Activated CD8-positive, alpha-beta T cell treated with anti-CD3 and anti-CD28 coated beads for 36 hours (primary cell): ENCODE measurements at regions not wholly inside any gene's neighbourhood (a gene's known extent, or its start where the extent isn't known, plus 50 kb on each side); places are given as distances from the start of the nearest gene placed in this dataset.

Experiments used
- ATAC-seq: fragments of 200-7000 bp; cut with Tn5 transposase; one replicate; pipeline ENCODE4 v1.10.0; 2021; ENCODE audit warnings: mild to moderate bottlenecking, moderate library complexity
- CTCF ChIA-PET: fragments of 350-600 bp; sonication (Branson Sonifier 250); formaldehyde crosslinking; loops from one replicate; lab custom pipeline; 2021; ENCODE audit warnings: antibody characterized with exemption; lab: Charles Lee
- POLR2A ChIA-PET: fragments of 350-600 bp; sonication (Branson Sonifier 250); formaldehyde crosslinking; loops from one replicate; lab custom pipeline; 2021; ENCODE audit warnings: antibody characterized with exemption; lab: Charles Lee
- DNase-seq: peaks from one replicate; pipeline ENCODE4 v3.0.0-alpha.2; 2020
- H3K27ac Mint-ChIP-seq: one replicate; pipeline ENCODE4 v1.8.0; 2021; ENCODE audit warnings: mild to moderate bottlenecking, mixed read lengths
- H3K27me3 Mint-ChIP-seq: one replicate; pipeline ENCODE4 v1.8.0; 2021; ENCODE audit warnings: mixed read lengths
- H3K36me3 Mint-ChIP-seq: one replicate; pipeline ENCODE4 v1.8.0; 2021; ENCODE audit warnings: low read depth, mixed read lengths
- H3K4me1 Mint-ChIP-seq: one replicate; pipeline ENCODE4 v1.8.0; 2021; ENCODE audit warnings: low read depth, mixed read lengths
- H3K4me3 Mint-ChIP-seq: one replicate; pipeline ENCODE4 v1.8.0; 2021; ENCODE audit warnings: mild to moderate bottlenecking, moderate library complexity, mixed read lengths
- H3K9me3 Mint-ChIP-seq: one replicate; pipeline ENCODE4 v1.8.0; 2021; ENCODE audit warnings: mixed read lengths
- intact Hi-C: fragments of 100-400 bp; cut with micrococcal nuclease; formaldehyde crosslinking; loops from one replicate; pipeline ENCODE4 v1.10.0; 2022
- TF ChIP-seq, protein P1 (sequence below): fragments of 200-600 bp; IDR thresholded peaks from one replicate; pipeline ENCODE4 v1.8.0; 2022; ENCODE audit warnings: antibody characterized with exemption, mild to moderate bottlenecking

DNA sequence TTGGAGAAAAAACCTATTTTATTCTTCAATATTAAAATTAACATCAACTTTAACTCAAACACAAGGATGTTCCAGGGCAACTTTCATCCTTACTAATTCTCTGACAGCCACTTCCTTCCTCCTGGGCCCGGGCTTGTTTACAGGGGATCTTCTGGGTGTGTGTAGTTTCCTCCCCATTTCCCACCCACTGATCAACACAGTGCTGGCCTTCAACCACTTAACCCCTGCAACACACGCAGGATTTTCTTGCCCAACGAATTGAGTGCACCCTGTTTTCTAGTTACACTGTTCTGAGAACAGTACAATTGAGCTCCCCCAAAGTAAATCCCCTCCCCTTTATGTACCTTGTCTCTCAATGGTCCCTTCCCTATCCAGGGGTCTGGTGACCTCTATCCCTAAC is 83.1 kb upstream of the RANBP3L start:
- no peaks in the 10 kb centered on the region for H3K36me3 Mint-ChIP-seq
- H3K27me3 Mint-ChIP-seq, result peaks cover 1% of the 10 kb centered on the region
- TF ChIP-seq, protein P1, sequence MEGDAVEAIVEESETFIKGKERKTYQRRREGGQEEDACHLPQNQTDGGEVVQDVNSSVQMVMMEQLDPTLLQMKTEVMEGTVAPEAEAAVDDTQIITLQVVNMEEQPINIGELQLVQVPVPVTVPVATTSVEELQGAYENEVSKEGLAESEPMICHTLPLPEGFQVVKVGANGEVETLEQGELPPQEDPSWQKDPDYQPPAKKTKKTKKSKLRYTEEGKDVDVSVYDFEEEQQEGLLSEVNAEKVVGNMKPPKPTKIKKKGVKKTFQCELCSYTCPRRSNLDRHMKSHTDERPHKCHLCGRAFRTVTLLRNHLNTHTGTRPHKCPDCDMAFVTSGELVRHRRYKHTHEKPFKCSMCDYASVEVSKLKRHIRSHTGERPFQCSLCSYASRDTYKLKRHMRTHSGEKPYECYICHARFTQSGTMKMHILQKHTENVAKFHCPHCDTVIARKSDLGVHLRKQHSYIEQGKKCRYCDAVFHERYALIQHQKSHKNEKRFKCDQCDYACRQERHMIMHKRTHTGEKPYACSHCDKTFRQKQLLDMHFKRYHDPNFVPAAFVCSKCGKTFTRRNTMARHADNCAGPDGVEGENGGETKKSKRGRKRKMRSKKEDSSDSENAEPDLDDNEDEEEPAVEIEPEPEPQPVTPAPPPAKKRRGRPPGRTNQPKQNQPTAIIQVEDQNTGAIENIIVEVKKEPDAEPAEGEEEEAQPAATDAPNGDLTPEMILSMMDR, result no peak
- no peak overlapping the region for H3K27ac Mint-ChIP-seq
- no peaks in the 10 kb centered on the region for H3K9me3 Mint-ChIP-seq
- POLR2A ChIA-PET, result no interaction called here
- intact Hi-C loops, result no loop called here
- no peak overlapping the region for H3K4me3 Mint-ChIP-seq
- no peaks in the 10 kb centered on the region for H3K4me1 Mint-ChIP-seq
- CTCF ChIA-PET, result no interaction called here
- DNase-seq (no peak), ATAC-seq (no peak)

- H3K27ac Mint-ChIP-seq, result no peak overlapping the region
- peaks cover 5% of the 10 kb centered on the region for H3K27me3 Mint-ChIP-seq
- no peaks in the 10 kb centered on the region for H3K36me3 Mint-ChIP-seq
- DNase-seq, result no peak
- ATAC-seq, result no peak
- no peak overlapping the region for H3K4me3 Mint-ChIP-seq
- TF ChIP-seq, protein P1, result no peak
- no peaks in the 10 kb centered on the region for H3K4me1 Mint-ChIP-seq
- CTCF ChIA-PET, result no interaction called here
- POLR2A ChIA-PET, result no interaction called here
- no peaks in the 10 kb centered on the region for H3K9me3 Mint-ChIP-seq
- intact Hi-C loops, result no loop called here
These were observed 83.8 kb upstream of the RANBP3L start for GRCh38 chr5:36385495-36385894.

GRCh38 chr5:36388288-36388687 is 86.6 kb upstream of the RANBP3L start:
- ATAC-seq, result no peak
- intact Hi-C loops, result no loop called here
- DNase-seq, result no peak
- CTCF ChIA-PET, result interaction anchor here (1.8 kb wide), 1 partner anchor 309 kb away, joined by 6 read pairs; no protein-coding TSS in a partner anchor
- Mint-ChIP-seq H3K9me3 (no peaks in the 10 kb centered on the region), H3K4me1 (no peaks in the 10 kb centered on the region), H3K27ac (no peak overlapping the region), H3K36me3 (no peaks in the 10 kb centered on the region), H3K27me3 (peaks cover 7% of the 10 kb centered on the region), H3K4me3 (no peak overlapping the region)
- POLR2A ChIA-PET, result no interaction called here
- TF ChIP-seq, protein P1, result no peak

DNA sequence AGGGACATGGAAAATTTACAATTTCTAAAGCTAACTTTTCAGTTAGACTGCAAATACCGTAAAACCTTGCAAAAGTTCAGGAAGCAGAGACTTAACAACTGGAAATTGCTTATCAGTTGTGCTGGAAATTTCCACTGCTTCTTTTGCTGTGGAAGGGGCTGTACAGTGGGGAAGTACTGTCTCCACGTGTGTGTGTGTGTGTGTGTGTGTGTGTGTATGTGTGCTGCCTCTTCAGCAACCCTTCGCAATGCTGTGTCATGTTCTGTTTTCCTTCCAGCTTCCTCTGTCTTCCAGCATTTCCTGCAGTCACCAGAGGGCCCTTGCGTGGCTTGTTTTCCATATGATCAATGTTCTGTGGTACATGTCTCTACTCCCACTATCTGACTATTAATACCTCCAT is 87.5 kb upstream of the RANBP3L start:
- no peaks in the 10 kb centered on the region for H3K9me3 Mint-ChIP-seq
- no peak overlapping the region for H3K27ac Mint-ChIP-seq
- DNase-seq, result no peak
- intact Hi-C loops, result no loop called here
- ChIA-PET POLR2A (no interaction called here), CTCF (interaction anchor here (1.8 kb wide), 1 partner anchor 310 kb away, joined by 6 read pairs; no protein-coding TSS in a partner anchor)
- no peaks in the 10 kb centered on the region for H3K4me1 Mint-ChIP-seq
- peaks cover 7% of the 10 kb centered on the region for H3K27me3 Mint-ChIP-seq
- TF ChIP-seq, protein P1, result no peak
- no peak for ATAC-seq
- H3K4me3 Mint-ChIP-seq, result no peak overlapping the region
- no peaks in the 10 kb centered on the region for H3K36me3 Mint-ChIP-seq

- Mint-ChIP-seq H3K27me3 (peaks cover 7% of the 10 kb centered on the region), H3K27ac (no peak overlapping the region), H3K9me3 (no peaks in the 10 kb centered on the region), H3K36me3 (no peaks in the 10 kb centered on the region), H3K4me3 (no peak overlapping the region), H3K4me1 (no peaks in the 10 kb centered on the region)
- intact Hi-C loops, result no loop called here
- ATAC-seq (no peak), DNase-seq (no peak)
- TF ChIP-seq, protein P1, result no peak
- ChIA-PET CTCF (no interaction called here), POLR2A (no interaction called here)
These were observed 88.9 kb upstream of the RANBP3L start for GRCh38 chr5:36390640-36391039.
